ENCODE measurements at regions not wholly inside any gene's neighbourhood (a gene's known extent, or its start where the extent isn't known, plus 50 kb on each side); places are given as distances from the start of the nearest gene placed in this dataset.

DNA sequence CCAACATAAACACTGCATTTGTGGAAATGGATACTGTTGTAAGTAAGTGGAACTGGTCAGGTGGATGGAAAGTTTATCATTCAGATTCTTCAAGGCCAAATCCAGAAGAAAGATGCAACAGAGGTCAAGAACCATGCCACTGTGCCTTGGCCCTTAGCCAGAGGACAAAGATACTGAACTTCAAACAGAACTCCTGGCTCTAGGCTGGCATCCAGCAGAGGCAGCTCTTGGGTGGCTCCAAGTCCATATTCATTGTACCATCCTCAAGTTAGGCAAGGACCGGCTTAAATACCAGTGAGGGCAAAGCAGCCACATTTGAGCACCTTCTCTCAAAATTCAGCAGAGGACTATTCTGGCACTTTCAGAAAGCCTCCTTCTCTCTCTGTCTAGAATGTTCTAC, 53.2 kb downstream of the DNAAF9 start:
- Mint-ChIP-seq H3K27ac (peak overlapping the region; percentile 47), H3K36me3 (ENCODE audit: low read depth) (peaks cover 77% of the 10 kb centered on the region), H3K9me3 (no peaks in the 10 kb centered on the region), H3K27me3 (no peaks in the 10 kb centered on the region), H3K4me1 (ENCODE audit: low read depth) (no peaks in the 10 kb centered on the region), H3K4me3 (no peak overlapping the region)
- intact Hi-C loops (cut with micrococcal nuclease), result no loop called here

- Mint-ChIP-seq H3K27ac (no peak overlapping the region), H3K4me1 (ENCODE audit: low read depth) (no peaks in the 10 kb centered on the region), H3K9me3 (no peaks in the 10 kb centered on the region), H3K4me3 (no peak overlapping the region), H3K27me3 (no peaks in the 10 kb centered on the region), H3K36me3 (ENCODE audit: low read depth) (peaks cover 77% of the 10 kb centered on the region)
- intact Hi-C loops (cut with micrococcal nuclease), result no loop called here
Measured at GRCh38 chr20:3353646-3354045, 53.8 kb downstream of the DNAAF9 start.

DNA sequence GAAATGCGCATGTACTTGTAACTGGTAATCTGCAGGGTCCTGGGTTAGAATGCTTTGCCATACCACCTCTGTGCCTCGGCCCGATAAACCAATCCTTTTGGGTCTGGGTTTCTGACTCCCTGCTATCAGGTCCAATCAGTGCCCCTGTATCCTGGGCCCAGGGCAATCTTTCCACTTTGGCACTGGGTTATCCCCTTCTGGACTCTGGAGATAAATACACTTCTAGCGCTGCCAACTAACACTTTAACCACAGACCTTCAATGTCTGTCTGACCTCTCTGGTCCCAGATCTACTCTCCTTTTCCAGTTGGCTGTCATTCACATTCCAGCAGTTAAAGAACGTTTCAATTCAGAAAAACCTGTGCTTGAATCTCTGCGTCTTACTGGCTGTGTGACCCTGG, 55.3 kb downstream of the DNAAF9 start:
- Mint-ChIP-seq H3K4me1 (ENCODE audit: low read depth) (no peaks in the 10 kb centered on the region), H3K27ac (no peak overlapping the region), H3K36me3 (ENCODE audit: low read depth) (peaks cover 81% of the 10 kb centered on the region), H3K9me3 (no peaks in the 10 kb centered on the region), H3K4me3 (no peak overlapping the region), H3K27me3 (no peaks in the 10 kb centered on the region)
- intact Hi-C loops (cut with micrococcal nuclease), result no loop called here

- intact Hi-C loops (cut with micrococcal nuclease), result no loop called here
- no peaks in the 10 kb centered on the region for H3K4me1 Mint-ChIP-seq (ENCODE audit: low read depth)
- H3K27ac Mint-ChIP-seq, result no peak overlapping the region
- H3K4me3 Mint-ChIP-seq, result no peak overlapping the region
- H3K27me3 Mint-ChIP-seq, result no peaks in the 10 kb centered on the region
- H3K9me3 Mint-ChIP-seq, result no peaks in the 10 kb centered on the region
- H3K36me3 Mint-ChIP-seq (ENCODE audit: low read depth), result peaks cover 85% of the 10 kb centered on the region
Measured at GRCh38 chr20:3350422-3350821, 57.0 kb downstream of the DNAAF9 start.

DNA sequence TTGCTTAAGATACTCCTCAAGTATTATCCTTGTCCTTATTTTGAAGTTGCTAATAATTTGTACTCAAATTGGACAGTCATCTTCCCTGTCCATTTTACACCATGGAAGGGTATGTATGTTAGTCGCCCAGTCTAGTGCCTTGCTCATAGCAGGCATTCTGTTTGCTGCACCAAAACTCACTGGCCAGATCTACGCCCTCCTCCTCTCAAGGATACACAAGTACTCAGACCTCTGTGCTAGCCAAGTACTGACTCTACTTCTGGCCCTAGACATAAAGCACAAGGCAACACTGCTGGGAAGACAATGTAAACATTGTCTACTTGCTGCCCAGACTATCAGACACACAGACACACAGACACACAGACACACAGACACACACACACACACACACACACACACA, 57.7 kb downstream of the DNAAF9 start:
- Mint-ChIP-seq H3K4me3 (no peak overlapping the region), H3K9me3 (no peaks in the 10 kb centered on the region), H3K27me3 (no peaks in the 10 kb centered on the region), H3K4me1 (ENCODE audit: low read depth) (no peaks in the 10 kb centered on the region), H3K36me3 (ENCODE audit: low read depth) (peaks cover 84% of the 10 kb centered on the region), H3K27ac (no peak overlapping the region)
- intact Hi-C loops (cut with micrococcal nuclease), result no loop called here

GRCh38 chr20:3342766-3343165, 64.7 kb downstream of the DNAAF9 start:
- intact Hi-C loops (cut with micrococcal nuclease), result no loop called here
- Mint-ChIP-seq H3K36me3 (ENCODE audit: low read depth) (peaks cover 86% of the 10 kb centered on the region), H3K9me3 (no peaks in the 10 kb centered on the region), H3K27ac (no peak overlapping the region), H3K27me3 (no peaks in the 10 kb centered on the region), H3K4me1 (ENCODE audit: low read depth) (peaks cover 24% of the 10 kb centered on the region), H3K4me3 (no peak overlapping the region)

DNA sequence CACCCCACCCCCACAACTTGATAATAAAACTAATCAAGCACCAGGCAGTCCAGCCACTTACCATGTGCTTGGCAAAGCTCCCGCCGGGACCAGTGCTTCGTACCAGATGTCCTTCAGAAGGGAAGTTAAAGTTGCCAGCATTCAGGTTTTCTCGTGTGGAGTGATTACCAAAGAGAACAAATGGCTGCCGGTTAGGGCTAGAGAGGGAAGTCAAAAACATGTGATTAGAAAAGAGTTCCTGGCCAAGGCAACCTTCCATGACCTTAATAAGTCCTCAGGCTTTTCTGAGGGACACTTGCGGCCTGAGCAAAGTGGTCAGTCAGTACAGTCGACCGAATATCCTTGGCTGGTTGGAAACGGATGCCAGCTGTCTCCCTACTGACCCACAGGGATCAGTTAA, 67.0 kb downstream of the DNAAF9 start:
- intact Hi-C loops (cut with micrococcal nuclease), result no loop called here
- Mint-ChIP-seq H3K4me3 (no peak overlapping the region), H3K9me3 (no peaks in the 10 kb centered on the region), H3K36me3 (ENCODE audit: low read depth) (peaks cover 87% of the 10 kb centered on the region), H3K27me3 (no peaks in the 10 kb centered on the region), H3K27ac (peak overlapping the region; percentile 65), H3K4me1 (ENCODE audit: low read depth) (peaks cover 24% of the 10 kb centered on the region)

GRCh38 chr20:3339571-3339970, 67.9 kb downstream of the DNAAF9 start:
- Mint-ChIP-seq H3K27me3 (no peaks in the 10 kb centered on the region), H3K27ac (no peak overlapping the region), H3K4me1 (ENCODE audit: low read depth) (peaks cover 24% of the 10 kb centered on the region), H3K36me3 (ENCODE audit: low read depth) (peaks cover 91% of the 10 kb centered on the region), H3K9me3 (no peaks in the 10 kb centered on the region), H3K4me3 (no peak overlapping the region)
- intact Hi-C loops (cut with micrococcal nuclease), result no loop called here

GRCh38 chr20:3339076-3339475, 68.4 kb downstream of the DNAAF9 start:
- H3K9me3 Mint-ChIP-seq, result no peaks in the 10 kb centered on the region
- no peak overlapping the region for H3K27ac Mint-ChIP-seq
- no peak overlapping the region for H3K4me3 Mint-ChIP-seq
- peaks cover 92% of the 10 kb centered on the region for H3K36me3 Mint-ChIP-seq (ENCODE audit: low read depth)
- peaks cover 24% of the 10 kb centered on the region for H3K4me1 Mint-ChIP-seq (ENCODE audit: low read depth)
- intact Hi-C loops (cut with micrococcal nuclease), result no loop called here
- no peaks in the 10 kb centered on the region for H3K27me3 Mint-ChIP-seq

- no peak overlapping the region for H3K27ac Mint-ChIP-seq
- H3K4me3 Mint-ChIP-seq, result no peak overlapping the region
- no peaks in the 10 kb centered on the region for H3K4me1 Mint-ChIP-seq (ENCODE audit: low read depth)
- H3K9me3 Mint-ChIP-seq, result no peaks in the 10 kb centered on the region
- peaks cover 98% of the 10 kb centered on the region for H3K36me3 Mint-ChIP-seq (ENCODE audit: low read depth)
- H3K27me3 Mint-ChIP-seq, result no peaks in the 10 kb centered on the region
- intact Hi-C loops (cut with micrococcal nuclease), result no loop called here
Measured at GRCh38 chr20:3334156-3334943, 73.1 kb downstream of the DNAAF9 start.

DNA sequence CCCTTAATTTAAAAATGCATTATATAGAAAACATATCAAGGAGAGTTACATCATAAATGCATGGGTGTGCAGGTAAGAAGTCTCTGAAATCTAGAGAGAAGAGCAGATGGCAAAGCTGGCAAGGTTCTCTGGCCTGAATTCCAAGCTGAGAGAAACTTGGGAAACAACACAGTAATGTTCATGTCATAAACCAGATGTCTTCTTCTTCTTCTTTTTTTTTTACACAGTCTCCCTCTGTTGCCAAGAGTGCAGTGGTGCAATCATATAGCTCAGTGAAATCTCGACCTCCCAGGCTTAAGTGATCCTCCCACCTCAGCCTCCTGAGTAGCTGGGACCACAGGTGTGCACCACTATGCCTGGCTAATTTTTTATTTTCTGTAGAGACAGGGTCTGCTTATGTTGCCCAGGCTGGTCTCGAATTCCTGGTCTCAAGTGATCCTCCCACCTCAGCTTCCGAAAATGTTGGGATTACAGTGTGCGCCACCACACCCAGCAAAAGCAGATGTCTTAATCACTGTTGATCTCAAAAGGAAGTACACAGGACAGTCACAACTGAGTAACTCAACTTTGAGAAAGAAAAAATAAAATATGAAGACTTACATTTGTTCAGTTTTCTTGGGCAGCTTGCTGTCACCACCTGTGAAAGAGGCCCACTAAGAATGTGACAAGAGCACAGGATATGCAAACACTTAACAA, 77.3 kb downstream of the DNAAF9 start:
- Mint-ChIP-seq H3K27ac (no peak overlapping the region), H3K36me3 (ENCODE audit: low read depth) (peaks cover 99% of the 10 kb centered on the region), H3K9me3 (no peaks in the 10 kb centered on the region), H3K27me3 (no peaks in the 10 kb centered on the region), H3K4me1 (ENCODE audit: low read depth) (no peaks in the 10 kb centered on the region), H3K4me3 (no peak overlapping the region)
- intact Hi-C loops (cut with micrococcal nuclease), result no loop called here

DNA sequence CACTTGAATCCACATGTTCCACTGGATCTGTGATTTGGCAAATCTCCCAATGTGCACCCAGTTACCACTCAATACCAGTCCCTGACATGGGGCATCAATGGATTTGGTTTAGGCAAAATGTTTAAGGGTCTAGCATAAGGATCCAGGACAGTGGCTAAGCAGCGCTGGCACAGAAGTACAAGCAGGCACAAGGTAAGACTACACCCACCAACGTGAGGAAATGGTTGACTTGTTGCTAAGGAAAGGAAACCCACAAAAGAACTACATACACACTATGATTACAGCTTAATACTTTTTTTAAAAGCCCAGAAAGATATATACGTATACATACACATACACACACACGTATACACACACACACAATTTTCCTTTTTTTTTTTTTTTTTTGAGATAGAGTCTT, 79.0 kb downstream of the DNAAF9 start:
- Mint-ChIP-seq H3K27ac (no peak overlapping the region), H3K4me1 (ENCODE audit: low read depth) (peaks cover 3% of the 10 kb centered on the region), H3K27me3 (no peaks in the 10 kb centered on the region), H3K36me3 (ENCODE audit: low read depth) (peaks cover 99% of the 10 kb centered on the region), H3K9me3 (no peaks in the 10 kb centered on the region), H3K4me3 (no peak overlapping the region)
- intact Hi-C loops (cut with micrococcal nuclease), result no loop called here

- Mint-ChIP-seq H3K27ac (no peak overlapping the region), H3K9me3 (no peaks in the 10 kb centered on the region), H3K4me3 (no peak overlapping the region), H3K36me3 (ENCODE audit: low read depth) (peaks cover 99% of the 10 kb centered on the region), H3K4me1 (ENCODE audit: low read depth) (peaks cover 7% of the 10 kb centered on the region), H3K27me3 (no peaks in the 10 kb centered on the region)
- intact Hi-C loops (cut with micrococcal nuclease), result no loop called here
Measured at GRCh38 chr20:3326779-3327521, 80.5 kb downstream of the DNAAF9 start.

- H3K27ac Mint-ChIP-seq, result no peak overlapping the region
- no peaks in the 10 kb centered on the region for H3K27me3 Mint-ChIP-seq
- H3K9me3 Mint-ChIP-seq, result no peaks in the 10 kb centered on the region
- no peak overlapping the region for H3K4me3 Mint-ChIP-seq
- peaks cover 99% of the 10 kb centered on the region for H3K36me3 Mint-ChIP-seq (ENCODE audit: low read depth)
- peaks cover 7% of the 10 kb centered on the region for H3K4me1 Mint-ChIP-seq (ENCODE audit: low read depth)
- intact Hi-C loops (cut with micrococcal nuclease), result no loop called here
Measured at GRCh38 chr20:3325864-3326263, 81.6 kb downstream of the DNAAF9 start.
